ENCODE measurements at regions not wholly inside any gene's neighbourhood (a gene's known extent, or its start where the extent isn't known, plus 50 kb on each side); places are given as distances from the start of the nearest gene placed in this dataset.

- TF ChIP-seq POLR2A (IDR thresholded peaks at IDR 0.05), result no peak
- TF ChIP-seq, protein P1, sequence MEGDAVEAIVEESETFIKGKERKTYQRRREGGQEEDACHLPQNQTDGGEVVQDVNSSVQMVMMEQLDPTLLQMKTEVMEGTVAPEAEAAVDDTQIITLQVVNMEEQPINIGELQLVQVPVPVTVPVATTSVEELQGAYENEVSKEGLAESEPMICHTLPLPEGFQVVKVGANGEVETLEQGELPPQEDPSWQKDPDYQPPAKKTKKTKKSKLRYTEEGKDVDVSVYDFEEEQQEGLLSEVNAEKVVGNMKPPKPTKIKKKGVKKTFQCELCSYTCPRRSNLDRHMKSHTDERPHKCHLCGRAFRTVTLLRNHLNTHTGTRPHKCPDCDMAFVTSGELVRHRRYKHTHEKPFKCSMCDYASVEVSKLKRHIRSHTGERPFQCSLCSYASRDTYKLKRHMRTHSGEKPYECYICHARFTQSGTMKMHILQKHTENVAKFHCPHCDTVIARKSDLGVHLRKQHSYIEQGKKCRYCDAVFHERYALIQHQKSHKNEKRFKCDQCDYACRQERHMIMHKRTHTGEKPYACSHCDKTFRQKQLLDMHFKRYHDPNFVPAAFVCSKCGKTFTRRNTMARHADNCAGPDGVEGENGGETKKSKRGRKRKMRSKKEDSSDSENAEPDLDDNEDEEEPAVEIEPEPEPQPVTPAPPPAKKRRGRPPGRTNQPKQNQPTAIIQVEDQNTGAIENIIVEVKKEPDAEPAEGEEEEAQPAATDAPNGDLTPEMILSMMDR (IDR thresholded peaks at IDR 0.05), result no peak
These were observed 138.1 kb upstream of the E2F8 start for GRCh38 chr11:19378814-19379213.
